DMS53 (cell line): ENCODE measurements at regions not wholly inside any gene's neighbourhood (a gene's known extent, or its start where the extent isn't known, plus 50 kb on each side); places are given as distances from the start of the nearest gene placed in this dataset.

Experiments used
- DNase-seq: peaks from one replicate; lab custom pipeline; 2025; lab: John Stamatoyannopoulos, UW

DNA sequence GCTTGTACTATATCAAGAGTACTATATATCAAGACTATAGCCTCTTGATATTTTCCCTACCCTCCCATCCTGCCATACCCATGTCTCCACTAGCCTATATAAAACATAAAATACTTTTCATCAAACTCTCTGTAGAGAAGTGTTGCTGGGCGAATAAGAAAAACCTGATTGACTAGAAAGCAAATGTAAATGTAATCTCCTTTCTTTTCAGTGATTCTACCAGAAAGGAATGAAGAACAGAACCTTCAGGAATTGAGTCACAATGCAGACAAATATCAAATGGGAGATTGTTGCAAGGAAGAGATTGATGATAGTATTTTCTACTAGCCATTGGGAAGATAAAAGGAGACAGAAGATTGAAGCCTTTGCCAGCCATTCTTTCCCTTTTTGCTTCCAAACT, 89.2 kb downstream of the KCNRG start:
- DNase-seq: no peak

GRCh38 chr13:50106559-50106958, 91.3 kb downstream of the KCNRG start:
- no peak for DNase-seq

DNA sequence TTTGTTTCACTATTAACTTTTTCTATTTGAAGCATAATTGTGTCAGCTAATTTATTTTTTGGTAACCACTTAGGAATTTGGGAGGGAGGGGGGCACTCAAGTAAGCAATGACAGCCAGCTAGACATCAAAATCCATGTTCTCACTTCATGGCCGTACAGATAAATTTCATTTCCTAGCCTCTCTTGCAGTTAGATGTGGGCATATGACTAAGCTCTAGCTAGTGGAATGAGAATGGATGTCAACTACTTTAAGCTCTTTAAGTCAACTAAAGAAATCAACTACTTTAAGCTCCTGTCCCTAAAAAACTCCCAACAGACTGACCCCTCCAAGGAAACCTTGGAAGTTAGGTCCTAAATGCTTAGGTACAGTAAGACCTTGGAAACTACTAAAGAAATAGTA, 92.0 kb downstream of the KCNRG start:
- no peak for DNase-seq

DNA sequence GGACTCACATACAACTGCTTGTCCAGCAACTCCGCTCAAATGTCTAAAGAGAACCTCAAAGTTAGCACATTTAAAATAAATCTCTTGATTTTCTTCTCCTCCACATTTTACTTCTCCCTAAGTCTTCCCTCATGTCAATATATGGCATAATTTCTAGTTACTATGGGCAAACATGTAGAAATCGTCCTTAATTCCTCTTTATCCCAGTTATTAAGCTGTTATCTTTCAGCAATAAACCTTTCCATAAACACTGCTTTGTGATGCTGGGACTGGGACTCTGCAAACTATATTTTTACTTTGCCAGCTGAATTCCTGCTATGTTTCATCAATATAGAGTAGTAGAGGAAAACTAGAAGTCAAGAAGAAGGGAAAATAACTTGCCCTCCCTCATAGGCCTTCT, 99.7 kb downstream of the KCNRG start:
- no peak for DNase-seq

GRCh38 chr13:50115695-50116094, 100.5 kb downstream of the KCNRG start:
- no peak for DNase-seq

GRCh38 chr13:50116430-50116973, 101.3 kb downstream of the KCNRG start:
- DNase-seq: no peak

GRCh38 chr13:50119591-50119990, 104.3 kb downstream of the KCNRG start:
- peak; percentile 6 for DNase-seq

DNA sequence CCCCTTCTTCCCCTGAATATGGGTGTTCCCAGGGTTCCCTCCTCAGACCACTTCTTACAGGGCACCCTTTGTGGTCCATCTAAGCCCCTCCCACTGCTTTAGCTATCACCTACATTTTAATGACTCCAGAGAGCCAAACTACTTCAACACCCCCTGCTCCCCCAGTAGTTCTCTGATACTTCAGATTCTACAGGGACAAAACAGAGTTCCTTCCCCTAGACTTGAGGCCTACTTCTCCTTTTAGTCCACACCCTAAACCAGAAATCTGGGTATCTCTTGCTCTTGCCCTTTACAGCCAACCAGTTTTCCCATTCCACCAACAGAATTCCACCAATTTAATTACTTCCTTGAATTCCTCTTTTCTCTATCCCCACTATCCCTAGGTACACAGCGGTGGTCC, 107.2 kb downstream of the KCNRG start:
- DNase-seq: no peak

DNA sequence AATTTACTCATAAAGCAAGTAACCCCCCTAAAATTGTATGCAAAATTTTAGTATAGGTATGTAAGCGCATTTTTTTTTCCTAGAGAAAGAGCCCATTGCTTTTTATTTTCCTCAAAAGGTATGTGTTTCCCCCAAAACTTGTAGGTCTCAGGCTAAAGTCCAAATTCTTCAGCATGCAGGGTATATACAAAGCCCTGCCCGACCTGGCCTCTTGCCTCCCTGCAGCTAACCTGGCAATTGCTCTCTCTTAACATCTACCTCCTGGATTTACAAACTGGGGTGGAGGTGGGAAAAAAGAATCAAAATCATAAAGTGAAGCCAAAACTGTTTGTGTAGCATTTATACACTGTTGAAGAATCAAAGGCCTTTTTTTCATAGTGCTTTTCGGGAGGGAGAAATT, 107.8 kb downstream of the KCNRG start:
- DNase-seq: peak; percentile 9

GRCh38 chr13:50123515-50123861, 108.2 kb downstream of the KCNRG start:
- no peak for DNase-seq

GRCh38 chr13:50123862-50124535, 108.8 kb downstream of the KCNRG start:
- DNase-seq: peak; percentile 95

DNA sequence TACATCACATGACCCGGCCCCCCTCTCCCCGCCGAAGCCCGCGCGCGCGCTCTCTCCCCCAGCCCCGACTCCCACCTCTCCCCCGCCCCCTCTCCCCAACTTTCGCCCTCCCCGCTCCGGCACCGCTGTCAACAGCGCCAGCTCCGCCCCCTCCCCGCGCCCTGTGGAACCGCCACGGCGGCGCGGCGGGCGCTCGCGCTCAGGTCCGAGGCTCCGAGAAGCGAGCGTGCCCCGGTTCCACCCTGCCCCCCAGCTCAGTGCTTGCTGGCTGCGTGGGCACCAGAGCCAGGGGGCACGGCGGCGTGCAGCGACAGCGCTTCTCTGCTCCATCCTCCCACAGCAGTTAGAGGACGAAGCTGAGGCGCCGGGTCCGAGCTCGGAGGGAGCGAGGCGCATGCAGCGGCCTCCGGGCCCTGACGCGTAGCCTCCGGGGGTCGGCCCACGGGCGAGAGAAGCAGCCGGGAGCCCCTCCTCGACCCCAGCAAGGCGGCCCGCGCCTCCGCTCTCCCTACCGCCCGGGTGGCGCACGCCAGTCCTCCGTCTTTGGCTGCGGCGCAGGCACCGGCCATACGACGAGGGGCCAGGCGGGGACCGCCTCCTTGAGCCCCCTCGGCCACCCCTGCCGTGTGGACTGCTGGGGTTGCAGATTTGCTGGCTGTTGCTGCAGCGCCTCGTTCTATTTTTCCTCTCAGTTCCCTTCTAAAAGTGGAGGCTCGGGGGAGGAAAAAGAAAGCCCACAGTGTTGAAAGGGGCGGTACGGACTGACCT, 109.5 kb downstream of the KCNRG start:
- peak; percentile 86 for DNase-seq

GRCh38 chr13:50125304-50125553, 110.0 kb downstream of the KCNRG start:
- no peak for DNase-seq

- DNase-seq: peak; percentile 93
These were observed 110.5 kb downstream of the KCNRG start for GRCh38 chr13:50125554-50126262.

DNA sequence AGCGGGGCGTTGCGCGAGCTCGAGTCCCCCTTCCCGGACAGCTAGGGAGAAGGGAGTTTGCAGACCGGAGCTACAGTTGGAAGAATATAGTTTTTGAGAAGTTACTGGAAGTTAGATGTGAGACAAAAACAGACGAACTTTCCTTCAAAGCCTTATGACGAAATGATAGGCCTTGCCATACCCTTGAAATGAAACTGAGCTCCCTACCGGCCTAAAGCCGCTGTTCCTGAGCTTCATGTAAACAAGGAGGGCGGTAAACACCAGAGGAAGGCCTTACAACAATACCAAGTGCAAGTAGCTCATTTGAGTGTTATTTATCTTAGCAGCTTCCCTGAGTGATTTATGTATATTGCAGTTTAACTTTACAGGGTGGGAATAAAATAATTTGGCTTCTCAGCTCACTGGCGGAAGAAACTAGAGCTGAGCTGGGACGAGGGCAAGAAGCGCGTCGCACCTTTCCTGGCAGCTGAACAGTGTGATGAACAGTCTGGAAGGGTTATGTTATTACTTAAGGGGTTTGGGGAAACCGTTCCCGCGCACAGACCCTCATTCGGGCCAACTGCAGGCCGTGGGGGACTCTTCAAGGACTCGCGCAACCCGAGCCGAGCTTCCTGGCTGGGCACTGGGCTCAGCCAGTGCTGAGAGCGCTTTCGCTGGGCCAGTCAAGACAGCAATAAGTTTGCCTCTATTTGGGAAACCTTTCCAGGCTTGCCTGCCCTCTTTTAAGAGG, 111.2 kb downstream of the KCNRG start:
- peak; percentile 77 for DNase-seq

DNA sequence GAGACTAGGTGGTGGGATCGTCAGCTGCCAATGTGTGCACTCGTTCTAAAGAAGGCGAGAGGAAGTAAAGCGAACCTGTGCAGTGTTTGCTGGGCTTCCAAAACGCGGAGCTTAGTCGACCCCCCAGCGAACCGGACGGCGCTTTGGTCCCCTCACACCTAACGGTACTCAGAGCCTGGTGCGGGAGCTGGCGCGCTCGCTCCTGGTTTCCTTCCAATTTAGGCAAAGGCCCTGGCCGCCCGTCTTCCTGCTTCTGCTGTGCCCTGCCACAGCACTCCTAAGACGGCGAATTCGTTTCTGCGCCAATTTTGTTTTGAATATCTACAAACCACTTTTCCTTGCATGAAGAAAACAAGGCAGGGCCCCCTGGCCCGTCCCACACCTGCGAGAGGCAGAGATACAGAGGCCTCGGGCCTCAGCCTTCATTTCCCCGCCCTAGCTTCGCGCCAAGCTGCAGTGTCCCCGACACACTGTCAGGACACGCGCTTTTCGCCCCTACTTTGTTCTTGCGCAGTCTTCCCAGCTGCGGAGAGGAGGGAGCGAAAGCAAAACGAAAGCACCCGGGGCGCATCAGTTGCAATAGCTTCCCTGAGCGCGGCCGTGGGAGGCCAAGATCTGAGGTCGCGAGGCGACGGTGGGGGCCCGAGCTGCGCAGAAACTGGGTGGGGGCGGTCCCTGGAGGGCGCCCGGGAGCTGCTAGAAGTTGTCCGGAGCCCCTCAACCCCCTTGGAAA, 111.9 kb downstream of the KCNRG start:
- DNase-seq: peak; percentile 73

DNA sequence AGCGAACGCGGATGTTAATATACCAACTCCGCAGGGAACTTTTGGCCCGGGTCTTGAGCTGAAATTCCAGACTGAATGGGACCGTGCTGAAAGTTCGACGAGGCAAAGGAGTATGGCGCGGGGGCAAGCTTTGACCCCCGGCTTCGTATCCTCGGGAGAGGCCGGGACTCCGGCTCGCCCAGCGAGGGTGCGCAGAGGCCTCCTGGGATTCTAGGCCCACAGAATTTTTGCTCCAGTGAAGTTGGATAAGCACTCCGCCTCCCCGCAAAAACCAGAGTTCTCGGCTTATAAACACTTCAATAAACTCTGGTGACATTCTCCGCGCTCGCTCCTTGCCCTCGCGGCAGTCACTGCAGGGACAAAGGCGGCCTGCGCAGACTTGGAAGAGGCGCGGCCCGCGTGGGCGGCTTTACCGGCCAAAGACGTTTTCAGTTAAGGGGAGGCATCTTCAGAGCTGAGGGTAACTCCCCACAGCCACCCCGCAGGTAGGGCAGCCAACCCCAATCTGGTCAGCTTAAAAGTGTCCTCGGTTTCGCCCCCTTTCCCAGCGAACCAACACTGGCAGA, 112.6 kb downstream of the KCNRG start:
- DNase-seq: peak; percentile 38

DNA sequence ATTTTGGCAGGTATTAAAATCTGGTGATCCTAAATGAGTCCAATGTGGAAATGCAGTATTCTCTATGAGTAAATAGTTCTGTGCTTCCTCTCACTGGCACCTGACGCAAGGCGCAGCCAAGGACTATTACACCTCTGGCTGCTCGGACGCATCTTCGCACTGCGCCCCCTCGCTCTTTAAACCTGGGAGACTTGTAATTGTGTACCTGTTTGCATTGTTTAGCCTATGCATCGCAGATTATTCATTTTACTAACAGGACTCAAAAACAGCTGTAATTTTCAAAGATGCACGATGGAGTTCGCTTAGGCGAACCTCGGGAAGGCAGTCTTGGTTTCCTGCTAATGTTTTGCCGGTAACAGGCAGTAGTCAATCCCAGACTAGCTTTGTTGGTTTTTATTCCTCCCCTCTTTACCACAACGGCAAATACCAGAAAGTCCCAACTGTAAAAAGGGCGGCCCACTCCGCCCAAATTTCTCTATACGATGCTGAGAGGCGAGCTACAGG, 113.2 kb downstream of the KCNRG start:
- DNase-seq: no peak

DNA sequence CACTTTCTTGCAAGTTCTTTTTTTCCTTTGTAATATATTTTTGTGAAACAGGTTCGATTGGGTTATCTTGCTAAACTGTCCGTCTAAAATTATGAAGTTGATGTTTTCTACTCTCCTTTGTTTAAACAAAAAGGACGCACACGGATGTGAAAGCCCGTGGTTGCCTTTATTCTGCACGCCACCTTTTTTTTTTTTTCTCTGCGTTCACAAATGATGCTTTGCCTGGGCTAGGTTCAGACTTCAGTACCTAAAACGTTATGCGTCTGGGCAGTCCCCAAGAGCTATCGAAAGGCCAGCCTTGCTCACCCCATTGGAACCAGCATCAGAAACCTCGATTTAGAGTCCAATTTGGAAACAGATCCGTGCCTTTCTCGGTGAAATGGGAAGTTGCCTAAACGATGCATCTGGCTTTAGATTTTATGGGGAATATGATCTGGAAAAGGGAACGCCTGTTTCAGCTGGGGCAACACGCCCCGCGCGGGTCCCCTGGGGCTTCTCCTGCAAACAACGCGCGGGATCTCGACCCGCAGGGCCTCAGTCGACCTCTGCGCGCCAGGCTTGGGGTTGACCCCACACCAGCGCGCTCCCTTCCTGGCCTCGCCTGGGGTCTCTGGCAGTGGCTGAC, 113.9 kb downstream of the KCNRG start:
- peak; percentile 10 for DNase-seq

- peak; percentile 17 for DNase-seq
These were observed 114.5 kb downstream of the KCNRG start for GRCh38 chr13:50129706-50130122.
